GM12878 (cell line): ENCODE measurements at regions not wholly inside any gene's neighbourhood (a gene's known extent, or its start where the extent isn't known, plus 50 kb on each side); places are given as distances from the start of the nearest gene placed in this dataset.

Source experiments
- ATAC-seq: fragments of 200-7000 bp; cut with Tn5 transposase; 3 replicates; pipeline ENCODE4 v1.9.1; 2020; ENCODE audit warnings: mild to moderate bottlenecking, moderate library complexity
- BruUV-seq: library from RNA; stranded (reverse); fragments of 400-500 nt; replicated peaks from 2 replicates; lab custom pipeline; 2021; lab: Mats Ljungman, UMichigan
- CTCF ChIA-PET: fragments of 300-600 bp; sonication (Branson Sonifier 250); formaldehyde crosslinking; extraction: SDS; loops from one replicate; lab custom pipeline; 2021; ENCODE audit warnings: inconsistent platforms; lab: Yijun Ruan, JAX
- POLR2A ChIA-PET: fragments of 350-600 bp; formaldehyde crosslinking; extraction: SDS; loops from one replicate; lab custom pipeline; 2021; ENCODE audit warnings: inconsistent platforms; lab: Charles Lee
- RAD21 ChIA-PET: fragments of 300-600 bp; sonication (Branson Sonifier 250); formaldehyde crosslinking; loops from one replicate; lab custom pipeline; 2023; ENCODE audit warnings: antibody characterized with exemption; ENCODE audit not compliant: unreplicated experiment; lab: Charles Lee
- SMC1A ChIA-PET: fragments of 300-600 bp; sonication (Branson Sonifier 250); formaldehyde crosslinking; loops from one replicate; lab custom pipeline; 2023; ENCODE audit not compliant: unreplicated experiment, uncharacterized antibody; lab: Charles Lee
- DNase-seq: peaks from one replicate; pipeline ENCODE4 v3.0.0-alpha.2; 2011; ENCODE audit warnings: low read depth, low spot score
- FAIRE-seq: peaks from 3 replicates; lab custom pipeline; 2011; peaks lifted over from hg19 to GRCh38; lab: Jason Lieb, UNC
- H2AFZ ChIP-seq: 2 replicates; pipeline ENCODE4 v1.6.0; 2011; ENCODE audit warnings: low read depth, low read length, control low read depth; ENCODE audit not compliant: control insufficient read depth
- H3K27ac ChIP-seq: 2 replicates; pipeline ENCODE4 v1.5.1; 2011; ENCODE audit warnings: control low read depth; ENCODE audit not compliant: control insufficient read depth, insufficient read depth
- H3K27me3 ChIP-seq, 2 experiments: replicated peaks in 1 of 2; 2 replicates each; pipeline versions ENCODE4 v1.6.0 to v1.6.1; 2011; ENCODE audit warnings: low read length in 1 of 2; ENCODE audit not compliant: control insufficient read depth in 2 of 2, insufficient read depth in 2 of 2
- H3K36me3 ChIP-seq, 2 experiments: 2 replicates each; pipeline ENCODE4 v1.5.1; 2011; ENCODE audit warnings: low read length in 1 of 2; ENCODE audit not compliant: control insufficient read depth in 2 of 2, insufficient read depth in 2 of 2
- H3K4me1 ChIP-seq: 2 replicates; pipeline ENCODE4 v1.6.1; 2011; ENCODE audit warnings: mild to moderate bottlenecking, low read length, moderate library complexity, mixed read lengths; ENCODE audit not compliant: control insufficient read depth, insufficient read depth
- H3K4me2 ChIP-seq: 2 replicates; pipeline ENCODE4 v1.6.0; 2011; ENCODE audit warnings: control low read depth; ENCODE audit not compliant: control insufficient read depth, insufficient read depth
- H3K4me3 ChIP-seq: fragments of 200-600 bp; sonication (generic); 2 replicates; pipeline ENCODE4 v1.5.1; 2016
- H3K79me2 ChIP-seq: 2 replicates; pipeline ENCODE4 v1.6.0; 2011; ENCODE audit warnings: low read length; ENCODE audit not compliant: control insufficient read depth, insufficient read depth
- H3K9ac ChIP-seq: 2 replicates; pipeline ENCODE4 v1.8.0; 2011; ENCODE audit warnings: low read length, control low read depth, mixed read lengths; ENCODE audit not compliant: control insufficient read depth, insufficient read depth
- H3K9me3 ChIP-seq: replicated peaks from 3 replicates; pipeline ENCODE4 v1.5.1; 2011; ENCODE audit warnings: mild to moderate bottlenecking, low read length; ENCODE audit not compliant: control insufficient read depth, insufficient read depth
- H4K20me1 ChIP-seq: 2 replicates; pipeline ENCODE4 v1.6.0; 2011; ENCODE audit not compliant: control insufficient read depth, insufficient read depth
- ASH2L ChIP-seq: fragments of 300-600, 200-600 bp; sonication (generic); IDR thresholded peaks from 2 replicates; pipeline ENCODE4 v1.6.1; 2017; ENCODE audit warnings: low read depth, mild to moderate bottlenecking, borderline replicate concordance
- EGR1 ChIP-seq, 2 experiments: IDR thresholded peaks; 1 replicate in 1 of 2; 2 replicates in 1 of 2; pipeline ENCODE4 v1.6.1; 2011 to 2012; ENCODE audit warnings: low read depth in 2 of 2, low read length in 2 of 2, borderline replicate concordance in 1 of 2, mild to moderate bottlenecking in 1 of 2, moderate library complexity in 1 of 2
- HDAC6 ChIP-seq: fragments of 200-600 bp; sonication (generic); IDR thresholded peaks from one replicate; pipeline ENCODE4 v1.8.0; 2017; ENCODE audit warnings: antibody characterized with exemption; ENCODE audit not compliant: unreplicated experiment
- IRF5 ChIP-seq: fragments of 450-650 bp; IDR thresholded peaks from 2 replicates; pipeline ENCODE4 v1.6.1; 2017; ENCODE audit warnings: borderline replicate concordance
- MYC ChIP-seq: IDR thresholded peaks from 2 replicates; pipeline ENCODE4 v1.6.1; 2011; ENCODE audit warnings: mild to moderate bottlenecking, low read length, moderate library complexity, inconsistent platforms; ENCODE audit not compliant: insufficient read depth, insufficient replicate concordance, insufficient read length, severe bottlenecking
- NRF1 ChIP-seq: conservative IDR thresholded peaks from 2 replicates; pipeline ENCODE4 v1.6.1; 2011; ENCODE audit warnings: mild to moderate bottlenecking, low read depth, low read length, improper control_type of control experiment
- SKIL ChIP-seq: fragments of 450-650 bp; IDR thresholded peaks from 2 replicates; pipeline ENCODE4 v1.6.1; 2017; ENCODE audit warnings: mild to moderate bottlenecking, low read depth, inconsistent platforms; ENCODE audit not compliant: poor library complexity, severe bottlenecking
- YY1 ChIP-seq: IDR thresholded peaks from 2 replicates; pipeline ENCODE4 v1.6.1; 2011; ENCODE audit warnings: low read depth, mild to moderate bottlenecking, low read length
- ZBTB33 ChIP-seq: fragments of 450-650 bp; IDR thresholded peaks from 2 replicates; pipeline ENCODE4 v1.6.1; 2017; ENCODE audit warnings: mild to moderate bottlenecking
- ZBTB40 ChIP-seq: fragments of 450-650 bp; IDR thresholded peaks from 2 replicates; pipeline ENCODE4 v1.6.1; 2016; ENCODE audit warnings: mild to moderate bottlenecking, moderate library complexity, borderline replicate concordance
- ZNF274 ChIP-seq: IDR thresholded peaks from one replicate; pipeline ENCODE4 v1.8.0; 2011; ENCODE audit not compliant: insufficient read length, insufficient read depth
- WGBS: methylation state at CpG from one replicate; pipeline ENCODE4 v1.1.6; 2016; ENCODE audit warnings: low lambda C conversion rate; ENCODE audit not compliant: insufficient replicate concordance, insufficient coverage; ENCODE audit errors: missing lambda C conversion rate; 5-methylcytosine and 5-hydroxymethylcytosine counted together
- in situ Hi-C: fragments of 300-500 bp; cut with MboI; formaldehyde crosslinking; loops from 9 replicates; pipeline ENCODE4 v1.14.3; 2018; ENCODE audit warnings: mixed read lengths
- intact Hi-C: fragments of 100-400 bp; cut with micrococcal nuclease; formaldehyde crosslinking; loops from one replicate; pipeline ENCODE4 v1.14.2; 2022; ENCODE audit not compliant: unreplicated experiment

GRCh38 chr5:98585661-98586310 is 187.7 kb upstream of the RGMB start:
- RAD21 ChIA-PET: no interaction called here
- WGBS: 0% methylated on average over 3 of the region's 3 CpGs
- no TSS peak for BruUV-seq
- H3K9ac ChIP-seq: no peak overlapping the region
- H3K9me3 ChIP-seq: no peaks in the 10 kb centered on the region
- H3K27ac ChIP-seq: no peak overlapping the region
- H3K27me3 ChIP-seq: no peaks in the 10 kb centered on the region
- DNase-seq (no peak), ATAC-seq (no peak), FAIRE-seq (no peak)
- no peaks in the 10 kb centered on the region for H3K79me2 ChIP-seq
- SMC1A ChIA-PET: no interaction called here
- intact Hi-C loops (no loop called here), in situ Hi-C loops (no loop called here)
- POLR2A ChIA-PET: no interaction called here
- H2AFZ ChIP-seq: no peak overlapping the region
- H3K36me3 ChIP-seq: no peaks in the 10 kb centered on the region
- no peaks in the 10 kb centered on the region for H4K20me1 ChIP-seq
- CTCF ChIA-PET: no interaction called here
- no peaks in the 10 kb centered on the region for H3K4me1 ChIP-seq
- no peak overlapping the region for H3K4me2 ChIP-seq
- H3K4me3 ChIP-seq: no peak overlapping the region
- TF ChIP-seq NRF1 (no peak), EGR1 (IDR thresholded peaks at IDR 0.05; ENCODE audit: borderline replicate concordance in 1 of 2, low read depth in 2 of 2, low read length in 2 of 2) (no peak), ZBTB40 (no peak), YY1 (no peak), ZNF274 (no peak), MYC (no peak), HDAC6 (no peak), IRF5 (no peak), SKIL (no peak), ASH2L (no peak), ZBTB33 (no peak)
